HG02571 (cell line): ENCODE measurements at regions not wholly inside any gene's neighbourhood (a gene's known extent, or its start where the extent isn't known, plus 50 kb on each side); places are given as distances from the start of the nearest gene placed in this dataset.

ENCODE experiments used
- ATAC-seq: cut with Tn5 transposase; IDR thresholded peaks from one replicate; pipeline ENCODE4 v1.9.1; 2021; ENCODE audit warnings: mild to moderate bottlenecking, moderate library complexity; ENCODE audit not compliant: unreplicated experiment

DNA sequence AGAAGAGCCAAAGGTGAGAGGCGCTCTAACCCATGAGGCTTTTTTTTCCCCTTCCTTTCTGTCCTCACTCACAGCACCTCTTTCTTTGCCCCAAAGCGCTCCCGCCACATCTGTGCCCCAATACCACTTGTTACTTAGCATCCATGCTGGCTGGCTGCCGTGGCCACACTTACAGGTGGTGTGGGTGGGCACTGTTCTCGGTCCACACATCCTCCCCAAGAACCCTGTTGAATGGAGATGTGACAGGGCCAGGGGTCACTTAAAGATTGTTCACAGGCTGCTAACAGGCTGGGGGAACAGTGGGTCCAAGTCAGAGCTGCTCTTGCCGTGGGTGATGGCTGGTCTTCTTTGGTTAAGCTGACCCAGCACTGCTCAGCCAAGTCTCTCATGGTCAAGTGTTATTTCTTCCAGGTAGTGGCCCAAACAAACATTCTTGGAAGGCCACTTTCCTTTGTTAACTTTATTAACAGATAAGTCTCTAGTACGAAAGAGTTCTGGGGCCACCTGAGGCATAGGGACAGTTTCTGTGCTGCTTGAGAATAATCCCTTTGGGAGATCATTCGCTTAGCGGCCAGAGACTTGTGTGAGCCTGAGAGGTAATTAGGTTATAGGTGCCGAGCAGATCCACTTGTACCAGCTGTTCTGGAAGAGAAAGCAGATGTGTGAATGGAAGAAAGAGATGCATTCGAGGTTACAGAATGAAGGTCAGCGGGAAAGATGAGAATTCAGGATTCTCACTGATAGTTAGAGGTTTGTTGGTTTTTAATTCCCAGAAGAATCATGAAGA, 62.6 kb upstream of the IRF2BP2 start:
- ATAC-seq = no peak

GRCh38 chr1:234670967-234671626, 61.1 kb upstream of the IRF2BP2 start:
- no peak for ATAC-seq

GRCh38 chr1:234669499-234669898, 59.5 kb upstream of the IRF2BP2 start:
- no peak for ATAC-seq

- ATAC-seq = no peak
These were observed 58.6 kb upstream of the IRF2BP2 start for GRCh38 chr1:234668577-234668955.

- ATAC-seq = no peak
These were observed 57.9 kb upstream of the IRF2BP2 start for GRCh38 chr1:234667600-234668576.

DNA sequence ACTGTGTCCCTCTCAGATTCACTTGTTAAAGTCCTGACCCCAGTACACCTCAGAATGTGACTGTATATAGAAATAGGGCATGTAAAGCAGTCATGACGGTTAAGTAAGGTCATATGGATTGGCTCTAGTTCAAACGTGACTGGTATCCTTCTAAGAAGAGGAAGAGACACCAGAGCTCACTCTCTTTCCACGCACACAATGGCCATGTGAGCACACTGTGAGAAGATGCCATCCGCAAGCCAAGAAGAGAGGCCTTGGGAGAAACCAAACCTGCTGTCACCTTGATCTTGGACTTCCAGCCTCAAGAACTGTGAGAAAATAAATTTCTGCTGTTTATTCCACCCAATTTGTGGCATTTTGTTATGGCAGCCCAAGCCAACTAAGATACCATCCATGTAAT, 56.8 kb upstream of the IRF2BP2 start:
- ATAC-seq = no peak

DNA sequence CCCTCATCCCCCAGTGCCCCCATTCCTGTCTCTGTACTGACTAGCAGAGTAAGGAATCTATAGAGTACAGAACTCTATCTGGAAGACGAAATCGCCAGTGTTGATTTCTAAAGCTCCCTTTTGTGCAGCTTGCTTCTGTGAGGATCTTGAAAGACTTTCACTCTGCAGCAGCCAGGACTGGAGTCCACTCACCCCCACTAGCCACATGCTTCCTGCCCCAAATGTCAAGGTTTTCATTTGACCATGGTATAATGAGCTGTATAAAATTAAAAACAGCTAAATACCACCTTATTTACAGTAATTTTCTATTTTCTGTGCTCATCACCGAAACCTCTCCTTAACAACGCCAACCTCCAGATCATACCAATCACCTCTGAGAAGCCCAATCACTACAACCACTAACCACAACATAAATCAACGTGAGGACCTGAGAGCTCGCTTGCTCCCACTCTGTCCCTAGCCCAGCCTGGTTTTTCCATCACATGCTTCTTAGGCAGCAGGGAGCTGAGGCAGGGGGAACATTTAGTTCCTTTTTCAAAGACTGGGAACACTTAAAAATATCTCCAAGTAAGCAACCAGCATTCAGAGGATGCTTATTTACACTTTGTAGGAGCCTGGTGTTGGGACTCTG, 56.1 kb upstream of the IRF2BP2 start:
- ATAC-seq = no peak

DNA sequence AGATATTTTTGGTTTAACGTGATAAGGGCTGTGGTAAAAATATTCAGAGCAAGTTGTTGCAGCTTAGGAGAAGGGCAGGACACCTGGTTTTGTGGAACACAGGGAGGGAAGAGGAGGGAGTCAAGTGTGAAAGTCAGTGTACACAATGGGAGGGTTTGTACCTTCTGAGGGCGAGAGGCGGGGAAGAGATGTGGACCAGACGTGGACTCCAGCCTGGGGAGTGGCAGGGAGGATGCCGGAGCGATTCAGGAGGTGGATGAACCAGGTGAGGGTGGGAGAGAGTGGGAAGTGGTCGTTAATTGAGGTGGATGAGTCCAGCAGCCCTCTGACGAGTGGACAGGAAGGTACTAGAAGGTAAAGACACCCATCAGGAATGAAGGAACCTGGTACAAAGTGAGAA, 52.2 kb upstream of the IRF2BP2 start:
- no peak for ATAC-seq

- ATAC-seq = no peak
These were observed 51.4 kb upstream of the IRF2BP2 start for GRCh38 chr1:234661317-234661928.

DNA sequence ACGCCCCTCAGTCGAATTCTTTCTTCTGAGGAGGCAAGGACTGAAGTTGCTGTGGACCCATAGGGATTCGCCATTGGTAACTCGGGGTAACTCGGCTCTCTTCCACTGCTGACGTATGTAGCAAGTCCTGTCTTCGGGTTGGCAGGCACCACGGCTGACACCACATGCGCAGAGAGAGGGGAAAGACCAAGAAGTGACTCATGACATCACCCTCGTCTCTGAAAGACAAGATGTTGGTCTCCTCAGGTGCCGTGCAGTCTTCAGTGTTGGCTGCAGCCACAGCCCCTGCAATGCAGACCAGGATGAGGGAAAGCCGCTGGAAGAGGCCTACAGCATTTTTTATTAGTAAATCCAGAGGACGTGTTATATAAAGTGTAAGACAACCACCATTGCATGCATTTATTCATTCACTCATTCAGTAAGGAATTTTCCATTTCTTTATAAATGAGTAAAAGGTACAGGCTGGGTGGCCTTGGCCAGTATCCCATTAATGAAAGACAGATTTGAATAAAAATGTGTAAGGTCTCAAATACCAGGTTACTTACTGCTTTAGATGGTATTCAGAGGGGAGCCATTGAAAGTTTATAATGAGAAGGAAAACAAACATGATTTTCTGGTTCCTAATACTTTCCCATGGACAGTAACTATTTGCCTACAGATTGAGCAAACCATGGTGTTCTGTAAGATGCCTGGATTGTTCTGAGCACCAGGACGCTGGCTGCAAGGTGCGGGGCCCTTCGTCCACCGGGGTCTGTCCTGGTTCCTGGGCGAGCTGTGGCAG, 50.7 kb upstream of the IRF2BP2 start:
- no peak for ATAC-seq
